Muscle layer of duodenum (tissue), 2 donors: ENCODE measurements at regions not wholly inside any gene's neighbourhood (a gene's known extent, or its start where the extent isn't known, plus 50 kb on each side); places are given as distances from the start of the nearest gene placed in this dataset.

Experiments
- H3K27ac ChIP-seq: one replicate; pipeline ENCODE4 v1.7.0; 2013; ENCODE audit warnings: mild to moderate bottlenecking, low read length
- H3K27me3 ChIP-seq: one replicate; pipeline ENCODE4 v1.7.0; 2013; ENCODE audit warnings: low read depth, mild to moderate bottlenecking, control low read depth, low read length
- H3K36me3 ChIP-seq, 2 donors: one replicate each; pipeline ENCODE4 v1.7.0; 2013; ENCODE audit warnings: low read length in 2 of 2, control low read depth in 1 of 2, mild to moderate bottlenecking in 1 of 2; ENCODE audit not compliant: insufficient read depth in 2 of 2, control insufficient read depth in 1 of 2
- H3K4me1 ChIP-seq, 2 donors: one replicate each; pipeline ENCODE4 v1.7.0; 2013; ENCODE audit warnings: low read length in 2 of 2, mild to moderate bottlenecking in 2 of 2, control low read depth in 1 of 2, moderate library complexity in 1 of 2; ENCODE audit not compliant: insufficient read depth in 2 of 2, control insufficient read depth in 1 of 2
- H3K4me3 ChIP-seq, 2 donors: one replicate each; pipeline ENCODE4 v1.7.0; 2013; ENCODE audit warnings: low read length in 2 of 2, low read depth in 1 of 2, mild to moderate bottlenecking in 1 of 2
- H3K9me3 ChIP-seq, 2 donors: one replicate each; pipeline ENCODE4 v1.7.0; 2013; ENCODE audit warnings: low read length in 2 of 2, control low read depth in 1 of 2, mild to moderate bottlenecking in 1 of 2; ENCODE audit not compliant: control insufficient read depth in 1 of 2
- donor health status: healthy.

GRCh38 chr6:10201606-10202510, 213.0 kb downstream of the TFAP2A start:
- Histone ChIP-seq H3K27ac (no peak overlapping the region), H3K27me3 (no peaks in the 10 kb centered on the region), H3K36me3 (no peaks in the 10 kb centered on the region), H3K4me3 (no peak overlapping the region), H3K4me1 (no peaks in the 10 kb centered on the region), H3K9me3 (no peaks in the 10 kb centered on the region)

GRCh38 chr6:10196090-10196489, 218.8 kb downstream of the TFAP2A start:
- Histone ChIP-seq H3K4me1 (no peaks in the 10 kb centered on the region), H3K27me3 (no peaks in the 10 kb centered on the region), H3K27ac (no peak overlapping the region), H3K9me3 (no peaks in the 10 kb centered on the region), H3K4me3 (no peak overlapping the region), H3K36me3 (no peaks in the 10 kb centered on the region)

GRCh38 chr6:10194816-10195672, 219.8 kb downstream of the TFAP2A start:
- Histone ChIP-seq H3K36me3 (no peaks in the 10 kb centered on the region), H3K4me1 (no peaks in the 10 kb centered on the region), H3K27me3 (no peaks in the 10 kb centered on the region), H3K4me3 (no peak overlapping the region), H3K9me3 (no peaks in the 10 kb centered on the region), H3K27ac (no peak overlapping the region)

- no peaks in the 10 kb centered on the region for H3K36me3 ChIP-seq
These were observed 221.6 kb downstream of the TFAP2A start for GRCh38 chr6:10193321-10193720.

DNA sequence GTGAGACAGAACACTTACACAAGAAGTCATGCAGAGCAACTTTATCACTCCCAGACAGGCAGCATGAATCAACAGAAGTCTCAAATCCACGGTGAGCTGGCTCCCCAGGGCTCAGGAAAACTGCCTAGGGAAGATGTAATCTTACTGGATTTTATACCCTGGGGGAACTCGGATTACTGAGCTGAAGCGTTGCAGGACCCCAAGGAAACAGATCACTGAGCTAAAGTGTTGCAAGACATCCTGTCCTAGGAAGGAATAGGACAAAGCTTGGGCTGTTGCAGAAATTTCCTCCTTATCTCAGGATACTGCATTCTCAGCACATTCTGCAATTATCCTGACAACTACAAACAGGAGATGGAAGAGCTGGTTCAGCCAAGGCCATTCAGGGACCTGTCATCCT, 224.8 kb downstream of the TFAP2A start:
- no peaks in the 10 kb centered on the region for H3K4me1 ChIP-seq
- no peak overlapping the region for H3K4me3 ChIP-seq
- H3K36me3 ChIP-seq = no peaks in the 10 kb centered on the region
- H3K27me3 ChIP-seq = no peaks in the 10 kb centered on the region
- no peak overlapping the region for H3K27ac ChIP-seq
- no peaks in the 10 kb centered on the region for H3K9me3 ChIP-seq

More at GRCh38 chr6:10193321-10193720, 221.6 kb downstream of the TFAP2A start:
- Histone ChIP-seq H3K4me1 (no peaks in the 10 kb centered on the region), H3K27ac (no peak overlapping the region), H3K27me3 (no peaks in the 10 kb centered on the region), H3K4me3 (no peak overlapping the region), H3K9me3 (no peaks in the 10 kb centered on the region)

GRCh38 chr6:10184371-10185227, 230.3 kb downstream of the TFAP2A start:
- Histone ChIP-seq H3K27ac (no peak overlapping the region), H3K27me3 (no peaks in the 10 kb centered on the region), H3K4me3 (no peak overlapping the region), H3K4me1 (no peaks in the 10 kb centered on the region), H3K36me3 (no peaks in the 10 kb centered on the region), H3K9me3 (no peaks in the 10 kb centered on the region)

- Histone ChIP-seq H3K27ac (no peak overlapping the region), H3K4me1 (no peaks in the 10 kb centered on the region), H3K9me3 (no peaks in the 10 kb centered on the region), H3K4me3 (no peak overlapping the region), H3K27me3 (no peaks in the 10 kb centered on the region), H3K36me3 (no peaks in the 10 kb centered on the region)
These were observed 234.5 kb downstream of the TFAP2A start for GRCh38 chr6:10180138-10181074.

GRCh38 chr6:10177704-10178103, 237.2 kb downstream of the TFAP2A start:
- H3K36me3 ChIP-seq = no peaks in the 10 kb centered on the region
- H3K4me3 ChIP-seq = no peak overlapping the region
- H3K4me1 ChIP-seq = no peaks in the 10 kb centered on the region
- no peak overlapping the region for H3K27ac ChIP-seq
- no peaks in the 10 kb centered on the region for H3K27me3 ChIP-seq
- H3K9me3 ChIP-seq = no peaks in the 10 kb centered on the region

GRCh38 chr6:10175362-10175761, 239.5 kb downstream of the TFAP2A start:
- Histone ChIP-seq H3K4me3 (no peak overlapping the region), H3K27me3 (no peaks in the 10 kb centered on the region), H3K27ac (no peak overlapping the region), H3K4me1 (no peaks in the 10 kb centered on the region), H3K9me3 (no peaks in the 10 kb centered on the region), H3K36me3 (no peaks in the 10 kb centered on the region)

DNA sequence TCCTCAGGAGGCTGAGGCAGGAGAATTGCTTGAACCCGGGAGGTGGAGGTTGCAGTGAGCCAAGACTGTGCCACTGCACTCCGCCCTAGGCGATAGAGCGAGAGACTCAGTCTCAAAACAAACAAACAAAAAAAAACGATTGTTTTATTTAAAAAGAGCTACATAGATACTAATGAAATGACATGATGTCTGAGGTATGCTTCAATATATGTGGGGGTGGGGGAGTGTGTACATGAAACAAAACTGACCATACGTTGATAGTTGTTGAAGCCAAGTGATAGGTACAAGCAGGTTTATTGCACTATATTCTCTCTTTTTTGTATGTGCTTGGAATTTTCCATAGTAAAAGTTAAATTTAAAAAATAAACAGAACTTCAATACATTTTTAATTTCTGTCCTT, 240.1 kb downstream of the TFAP2A start:
- H3K36me3 ChIP-seq = no peaks in the 10 kb centered on the region
- no peaks in the 10 kb centered on the region for H3K27me3 ChIP-seq
- no peaks in the 10 kb centered on the region for H3K4me1 ChIP-seq
- H3K9me3 ChIP-seq = no peaks in the 10 kb centered on the region
- H3K27ac ChIP-seq = no peak overlapping the region
- H3K4me3 ChIP-seq = no peak overlapping the region
